Endothelial cell of umbilical vein (primary cell): ENCODE measurements at regions not wholly inside any gene's neighbourhood (a gene's known extent, or its start where the extent isn't known, plus 50 kb on each side); places are given as distances from the start of the nearest gene placed in this dataset.

Source experiments
- CTCF ChIP-seq, 2 donors: IDR thresholded peaks; 1 replicate in 1 of 2; 2 replicates in 1 of 2; pipeline ENCODE4 v1.5.1; 2011; ENCODE audit warnings: low read length in 2 of 2, mild to moderate bottlenecking in 2 of 2, moderate library complexity in 2 of 2, control low read depth in 1 of 2, inconsistent platforms in 1 of 2, low read depth in 1 of 2; ENCODE audit not compliant: insufficient read depth in 1 of 2; ENCODE audit errors: extremely low read depth in 1 of 2
- EZH2 ChIP-seq: IDR thresholded peaks from 2 replicates; pipeline ENCODE4 v1.6.1; 2012; ENCODE audit warnings: borderline replicate concordance, low read depth, mild to moderate bottlenecking, moderate library complexity, low read length, inconsistent platforms; ENCODE audit not compliant: severe bottlenecking
- FOS ChIP-seq: IDR thresholded peaks from 2 replicates; pipeline ENCODE4 v1.6.1; 2011; ENCODE audit warnings: mild to moderate bottlenecking, low read length, moderate library complexity, borderline replicate concordance; ENCODE audit not compliant: insufficient read depth
- JUN ChIP-seq: IDR thresholded peaks from 2 replicates; pipeline ENCODE4 v1.6.1; 2011; ENCODE audit warnings: borderline replicate concordance, low read depth; ENCODE audit not compliant: insufficient read length, insufficient read depth
- MAX ChIP-seq: IDR thresholded peaks from 2 replicates; pipeline ENCODE4 v1.6.1; 2011; ENCODE audit not compliant: insufficient read depth, insufficient read length
- MYC ChIP-seq: IDR thresholded peaks from one replicate; pipeline ENCODE4 v1.6.1; 2011; ENCODE audit warnings: mild to moderate bottlenecking, low read depth, low read length
- POLR2A ChIP-seq: IDR thresholded peaks from 2 replicates; pipeline ENCODE4 v1.6.1; 2012; ENCODE audit warnings: low read depth, mild to moderate bottlenecking, control low read depth, low read length
- POLR2AphosphoS5 ChIP-seq: IDR thresholded peaks from 2 replicates; pipeline ENCODE4 v1.6.1; 2012; ENCODE audit warnings: low read depth, mild to moderate bottlenecking, control low read depth, low read length, moderate library complexity; ENCODE audit not compliant: insufficient read depth

GRCh38 chr7:106452031-106452851, 167.5 kb upstream of the NAMPT start:
- no peak for TF ChIP-seq CTCF (IDR thresholded peaks at IDR 0.05; ENCODE audit: extremely low read depth in 1 of 2, insufficient read depth in 1 of 2, low read depth in 1 of 2, low read length in 2 of 2)
- no peak for TF ChIP-seq POLR2AphosphoS5
- TF ChIP-seq MYC = no peak
- no peak for TF ChIP-seq MAX
- no peak for TF ChIP-seq EZH2
- TF ChIP-seq POLR2A = no peak
- no peak for TF ChIP-seq FOS
- no peak for TF ChIP-seq JUN
